ENCODE measurements at regions not wholly inside any gene's neighbourhood (a gene's known extent, or its start where the extent isn't known, plus 50 kb on each side); places are given as distances from the start of the nearest gene placed in this dataset.

GRCh38 chr14:58718226-58719205, 80.8 kb downstream of the DACT1 start:
- Histone ChIP-seq H4K20me1 (ENCODE audit: insufficient read depth) (no peaks in the 10 kb centered on the region), H3K9me3 (no peaks in the 10 kb centered on the region), H3K9me2 (no peaks in the 10 kb centered on the region), H3K36me3 (replicated peaks in 1 of 2; ENCODE audit: control insufficient read depth in 1 of 2, insufficient read depth in 2 of 2, low read length in 1 of 2) (no peaks in the 10 kb centered on the region), H3K27me3 (ENCODE audit: insufficient read depth) (no peaks in the 10 kb centered on the region), H3K4me3 (ENCODE audit: low read depth in 2 of 2, low read length in 1 of 2) (no peak overlapping the region), H3K4me2 (no peak overlapping the region), H3K9ac (no peak overlapping the region), H2AFZ (ENCODE audit: low read depth) (no peak overlapping the region), H3K27ac (ENCODE audit: low read depth in 2 of 2, low read length in 1 of 2) (no peak overlapping the region), H3K4me1 (ENCODE audit: control insufficient read depth in 1 of 2, insufficient read depth in 2 of 2, low read depth in 1 of 2, low read length in 1 of 2) (peaks cover 0 to 13% of the 10 kb centered on the region in 2 experiments; a peak in 2 of 4 replicates), H3K79me2 (ENCODE audit: insufficient read depth) (no peaks in the 10 kb centered on the region), H3F3A (replicated peaks; ENCODE audit: insufficient read depth) (no peaks in the 10 kb centered on the region)
- DNase-seq: no peak
- 81% methylated on average over 5 of the region's 5 CpGs for WGBS (ENCODE audit: low lambda C conversion rate)
- ChIA-PET POLR2A (no interaction called here), CTCF (interaction anchor here (0.5 kb wide), 1 partner anchor 12 kb away, joined by 3 read pairs; no protein-coding TSS in a partner anchor)
- no peak for TF ChIP-seq RCOR1 (IDR thresholded peaks at IDR 0.05; ENCODE audit: low read length)
- no peak for TF ChIP-seq CHD2 (IDR thresholded peaks at IDR 0.05; ENCODE audit: low read length, partially characterized antibody)
- TF ChIP-seq RAD21 (IDR thresholded peaks at IDR 0.05; ENCODE audit: low read length): no peak
- TF ChIP-seq GABPA (IDR thresholded peaks at IDR 0.05; ENCODE audit: low read depth): no peak
- TF ChIP-seq MAX (IDR thresholded peaks at IDR 0.05; ENCODE audit: low read depth): no peak
- no peak for TF ChIP-seq SMC3 (IDR thresholded peaks at IDR 0.05; ENCODE audit: low read depth, low read length)
- no peak for TF ChIP-seq REST (IDR thresholded peaks at IDR 0.05; ENCODE audit: low read depth, low read length)
- TF ChIP-seq RXRA (IDR thresholded peaks at IDR 0.05; ENCODE audit: borderline replicate concordance, low read depth): no peak
- no peak for TF ChIP-seq NRF1 (IDR thresholded peaks at IDR 0.05; ENCODE audit: low read depth, low read length)
- no peak for TF ChIP-seq EZH2phosphoT487 (IDR thresholded peaks at IDR 0.05; ENCODE audit: borderline replicate concordance, low read depth)
- no peak for TF ChIP-seq FOSL2 (IDR thresholded peaks at IDR 0.05; ENCODE audit: borderline replicate concordance, low read depth)
- TF ChIP-seq ELF1 (IDR thresholded peaks at IDR 0.05): no peak
- no peak for TF ChIP-seq SIN3A (IDR thresholded peaks at IDR 0.05; ENCODE audit: borderline replicate concordance, low read depth, low read length)
- TF ChIP-seq JUND (IDR thresholded peaks at IDR 0.05): no peak
